Common myeloid progenitor, CD34-positive (primary cell): ENCODE measurements at regions not wholly inside any gene's neighbourhood (a gene's known extent, or its start where the extent isn't known, plus 50 kb on each side); places are given as distances from the start of the nearest gene placed in this dataset.

Experiments
- CTCF ChIA-PET: fragments of 350-600 bp; sonication (Branson Sonifier 250); formaldehyde crosslinking; loops from one replicate; lab custom pipeline; 2021; ENCODE audit warnings: antibody characterized with exemption; lab: Charles Lee
- POLR2A ChIA-PET: fragments of 350-600 bp; sonication (Branson Sonifier 250); formaldehyde crosslinking; loops from one replicate; lab custom pipeline; 2021; ENCODE audit warnings: antibody characterized with exemption; lab: Charles Lee
- DNase-seq, 3 donors: peaks; one replicate each; pipeline versions ENCODE4 v3.0.0 to v3.0.0-alpha.2; 2013
- H3K27ac ChIP-seq, 2 experiments: 1 replicate in 1 of 2; 2 replicates in 1 of 2; pipeline ENCODE4 v1.7.0; 2013; ENCODE audit warnings: inconsistent platforms in 2 of 2, low read length in 2 of 2, mild to moderate bottlenecking in 2 of 2, low read depth in 1 of 2, moderate library complexity in 1 of 2; ENCODE audit not compliant: severe bottlenecking in 2 of 2, insufficient read depth in 1 of 2, poor library complexity in 1 of 2
- H3K27me3 ChIP-seq, 5 experiments: replicated peaks in 2 of 5; 1 replicate in 3 of 5; 2 replicates in 2 of 5; pipeline versions ENCODE4 v1.6.1 to v1.7.0; 2013; ENCODE audit warnings: low read length in 4 of 5, mild to moderate bottlenecking in 2 of 5, moderate library complexity in 2 of 5, inconsistent platforms in 1 of 5; ENCODE audit not compliant: insufficient read depth in 5 of 5, control insufficient read depth in 4 of 5
- H3K36me3 ChIP-seq, 4 experiments: 1 replicate in 2 of 4; 2 replicates in 2 of 4; pipeline versions ENCODE4 v1.6.1 to v1.7.0; 2013; ENCODE audit warnings: low read length in 3 of 4, control low read depth in 1 of 4, mild to moderate bottlenecking in 1 of 4; ENCODE audit not compliant: control insufficient read depth in 4 of 4, insufficient read depth in 4 of 4
- H3K4me1 ChIP-seq, 4 experiments: 1 replicate in 3 of 4; 2 replicates in 1 of 4; pipeline versions ENCODE4 v1.6.1 to v1.7.1; 2013; ENCODE audit warnings: low read length in 3 of 4, mild to moderate bottlenecking in 3 of 4, control low read depth in 1 of 4, inconsistent platforms in 1 of 4, moderate library complexity in 1 of 4; ENCODE audit not compliant: control insufficient read depth in 4 of 4, insufficient read depth in 4 of 4; ENCODE audit errors: control extremely low read depth in 1 of 4
- H3K4me3 ChIP-seq, 7 experiments: 1 replicate in 4 of 7; 2 replicates in 3 of 7; pipeline versions ENCODE4 v1.5.1 to v1.7.0; 2013; ENCODE audit warnings: mild to moderate bottlenecking in 7 of 7, low read length in 6 of 7, moderate library complexity in 6 of 7, inconsistent platforms in 2 of 7, low read depth in 2 of 7, control low read depth in 1 of 7; ENCODE audit not compliant: insufficient read depth in 4 of 7, control insufficient read depth in 1 of 7; ENCODE audit errors: extremely low read depth in 1 of 7
- H3K9me3 ChIP-seq, 5 experiments: 1 replicate in 4 of 5; 2 replicates in 1 of 5; pipeline versions ENCODE4 v1.6.1 to v1.7.1; 2013; ENCODE audit warnings: low read length in 4 of 5, mild to moderate bottlenecking in 2 of 5, inconsistent platforms in 1 of 5, low read depth in 1 of 5, moderate library complexity in 1 of 5; ENCODE audit not compliant: control insufficient read depth in 4 of 5, insufficient read depth in 2 of 5; ENCODE audit errors: control extremely low read depth in 1 of 5
- WGBS: methylation state at CpG from one replicate; pipeline ENCODE4 v1.1.5; 2013; ENCODE audit not compliant: insufficient coverage; 5-methylcytosine and 5-hydroxymethylcytosine counted together

GRCh38 chr2:180406687-180407086 lies 399.6 kb upstream of the CWC22 start:
- no peaks in the 10 kb centered on the region for H3K4me1 ChIP-seq
- 93% methylated on average over 2 of the region's 4 CpGs for WGBS
- no peak overlapping the region for H3K4me3 ChIP-seq
- no peak for DNase-seq
- H3K27me3 ChIP-seq, result no peaks in the 10 kb centered on the region
- ChIA-PET CTCF (no interaction called here), POLR2A (no interaction called here)
- H3K9me3 ChIP-seq, result no peaks in the 10 kb centered on the region
- H3K27ac ChIP-seq, result no peak overlapping the region
- no peaks in the 10 kb centered on the region for H3K36me3 ChIP-seq

GRCh38 chr2:180405520-180405919 lies 398.4 kb upstream of the CWC22 start:
- H3K4me3 ChIP-seq, result no peak overlapping the region
- ChIA-PET POLR2A (no interaction called here), CTCF (no interaction called here)
- no peaks in the 10 kb centered on the region for H3K9me3 ChIP-seq
- no peaks in the 10 kb centered on the region for H3K27me3 ChIP-seq
- DNase-seq, result no peak
- no peaks in the 10 kb centered on the region for H3K36me3 ChIP-seq
- H3K4me1 ChIP-seq, result no peaks in the 10 kb centered on the region
- H3K27ac ChIP-seq, result no peak overlapping the region
- 100% methylated on average over 2 of the region's 3 CpGs for WGBS

- POLR2A ChIA-PET, result no interaction called here
These were observed 387.2 kb upstream of the CWC22 start for GRCh38 chr2:180394305-180394704.

GRCh38 chr2:180385601-180386201 lies 378.6 kb upstream of the CWC22 start:
- no CpG with 5 or more reads among the region's 2 CpGs for WGBS
- ChIA-PET CTCF (no interaction called here), POLR2A (no interaction called here)
- H3K36me3 ChIP-seq, result no peaks in the 10 kb centered on the region
- H3K4me3 ChIP-seq, result no peak overlapping the region
- no peak overlapping the region for H3K27ac ChIP-seq
- no peaks in the 10 kb centered on the region for H3K4me1 ChIP-seq
- no peaks in the 10 kb centered on the region for H3K27me3 ChIP-seq
- H3K9me3 ChIP-seq, result no peaks in the 10 kb centered on the region
- no peak for DNase-seq

More at GRCh38 chr2:180394305-180394704, 387.2 kb upstream of the CWC22 start:
- CTCF ChIA-PET, result no interaction called here
- H3K27ac ChIP-seq, result no peak overlapping the region
- no peaks in the 10 kb centered on the region for H3K36me3 ChIP-seq
- DNase-seq, result no peak
- peaks cover 0 to 10% (median 2%) of the 10 kb centered on the region in 5 experiments for H3K9me3 ChIP-seq
- H3K4me3 ChIP-seq, result no peak overlapping the region
- H3K4me1 ChIP-seq, result no peaks in the 10 kb centered on the region
- H3K27me3 ChIP-seq, result no peaks in the 10 kb centered on the region

GRCh38 chr2:180376066-180376465 lies 369.0 kb upstream of the CWC22 start:
- peaks cover 0 to 4% (median 0%) of the 10 kb centered on the region in 5 experiments for H3K9me3 ChIP-seq
- H3K27me3 ChIP-seq, result no peaks in the 10 kb centered on the region
- no peak for DNase-seq
- ChIA-PET CTCF (no interaction called here), POLR2A (no interaction called here)
- H3K4me3 ChIP-seq, result no peak overlapping the region
- no peak overlapping the region for H3K27ac ChIP-seq
- H3K36me3 ChIP-seq, result no peaks in the 10 kb centered on the region
- no CpG with 5 or more reads among the region's 3 CpGs for WGBS
- H3K4me1 ChIP-seq, result no peaks in the 10 kb centered on the region

- POLR2A ChIA-PET, result no interaction called here
These were observed 367.6 kb upstream of the CWC22 start for GRCh38 chr2:180374502-180375281.

GRCh38 chr2:180370511-180371205 lies 363.6 kb upstream of the CWC22 start:
- H3K4me1 ChIP-seq, result no peaks in the 10 kb centered on the region
- no CpG with 5 or more reads among the region's 2 CpGs for WGBS
- H3K27me3 ChIP-seq, result no peaks in the 10 kb centered on the region
- H3K4me3 ChIP-seq, result no peak overlapping the region
- ChIA-PET POLR2A (no interaction called here), CTCF (no interaction called here)
- H3K27ac ChIP-seq, result no peak overlapping the region
- DNase-seq, result no peak
- no peaks in the 10 kb centered on the region for H3K9me3 ChIP-seq
- no peaks in the 10 kb centered on the region for H3K36me3 ChIP-seq

More at GRCh38 chr2:180374502-180375281, 367.6 kb upstream of the CWC22 start:
- H3K9me3 ChIP-seq, result peaks cover 0 to 2% (median 0%) of the 10 kb centered on the region in 5 experiments
- H3K4me3 ChIP-seq, result no peak overlapping the region
- no peaks in the 10 kb centered on the region for H3K27me3 ChIP-seq
- DNase-seq, result no peak
- H3K4me1 ChIP-seq, result no peaks in the 10 kb centered on the region
- 100% methylated on average over 1 of the region's 3 CpGs for WGBS
- no peak overlapping the region for H3K27ac ChIP-seq
- no peaks in the 10 kb centered on the region for H3K36me3 ChIP-seq
- CTCF ChIA-PET, result no interaction called here
